ENCODE measurements at regions not wholly inside any gene's neighbourhood (a gene's known extent, or its start where the extent isn't known, plus 50 kb on each side); places are given as distances from the start of the nearest gene placed in this dataset.

DNA sequence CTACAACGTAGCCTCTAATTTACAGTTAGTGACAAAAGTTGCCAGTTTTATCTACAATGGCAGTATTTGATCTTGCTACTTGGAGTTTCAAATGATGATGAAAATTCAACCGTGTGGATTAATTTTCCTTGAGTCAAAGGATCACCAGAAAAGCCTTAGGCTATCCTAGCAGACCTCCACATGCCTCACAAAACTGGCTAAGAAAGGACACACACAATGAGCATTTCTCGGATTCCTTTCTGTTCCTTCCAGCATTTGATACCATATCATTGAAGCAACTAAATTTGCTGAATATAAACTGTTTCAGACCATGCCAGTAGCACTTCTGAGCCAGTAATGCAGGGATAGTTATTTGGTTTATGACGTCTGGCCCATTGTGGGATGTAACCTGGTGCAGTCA is 587.4 kb upstream of the MDFIC2 start:
- DNase-seq = no peak
- intact Hi-C loops (cut with DNase I) = no loop called here
- ATAC-seq (ENCODE audit: poor library complexity) = no peak

GRCh38 chr3:70890020-70890394 is 577.6 kb upstream of the MDFIC2 start:
- intact Hi-C loops (cut with DNase I) = no loop called here
- no peak for ATAC-seq (ENCODE audit: poor library complexity)

DNA sequence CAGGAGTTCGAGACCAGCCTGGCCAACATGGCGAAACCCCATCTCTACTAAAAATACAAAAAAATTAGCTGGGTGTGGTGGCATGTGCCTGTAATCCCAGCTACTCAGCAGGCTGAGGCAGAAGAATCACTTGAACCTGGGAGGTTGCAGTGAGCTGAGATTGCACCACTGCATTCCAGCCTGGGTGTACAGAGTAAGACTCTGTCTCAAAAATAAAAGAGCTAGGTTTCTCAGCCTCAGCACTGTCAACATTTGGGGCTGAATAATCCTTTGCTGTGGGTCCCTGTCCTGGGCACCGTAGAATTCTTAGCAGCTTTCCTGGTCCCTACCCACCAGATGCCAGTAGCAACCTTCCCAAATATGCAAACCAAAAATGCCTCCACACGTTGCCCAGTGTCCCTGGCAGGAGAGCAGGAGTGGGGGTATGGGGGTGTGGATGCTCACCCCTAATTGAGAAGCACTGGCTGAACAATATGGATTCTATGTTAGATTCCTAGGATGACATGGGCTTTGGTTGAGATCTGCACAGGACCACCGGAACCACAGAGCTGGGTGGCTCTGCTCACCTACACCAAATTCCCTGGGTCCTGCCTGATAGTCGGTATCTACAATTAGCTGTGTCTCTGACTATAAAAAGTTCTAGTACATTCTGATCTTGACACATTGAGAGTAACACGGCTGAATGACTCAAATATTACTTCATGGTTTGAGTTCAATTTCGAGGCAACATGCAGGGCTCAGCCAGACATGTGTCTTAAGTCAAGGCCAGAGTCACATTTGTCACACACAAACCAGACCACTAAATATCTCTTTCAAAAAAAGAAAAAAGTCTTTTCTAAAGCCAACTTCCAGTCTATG is 577.0 kb upstream of the MDFIC2 start:
- ATAC-seq (ENCODE audit: poor library complexity) (peak; percentile 68), DNase-seq (no peak)
- intact Hi-C loops (cut with DNase I) = no loop called here

More at GRCh38 chr3:70890020-70890394, 577.6 kb upstream of the MDFIC2 start:
- DNase-seq = no peak

DNA sequence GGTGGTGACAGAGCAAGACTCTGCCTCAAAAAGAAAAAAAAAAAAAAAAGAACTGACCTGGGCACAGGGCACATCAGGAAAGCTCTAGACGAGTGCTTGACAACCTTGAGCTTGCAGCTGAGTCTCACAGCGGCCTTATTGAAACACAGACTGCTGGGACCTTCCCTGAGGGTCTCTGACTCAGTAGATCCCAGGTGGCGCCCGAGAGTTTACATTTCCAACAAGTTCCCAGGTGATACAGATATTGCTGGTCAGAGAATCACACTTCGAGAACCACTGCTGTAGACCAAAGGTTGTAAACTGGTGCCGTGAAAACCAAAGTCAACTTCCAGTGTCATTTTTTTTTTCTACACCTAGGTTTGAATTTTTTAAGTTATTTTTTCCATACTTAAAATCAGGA is 573.2 kb upstream of the MDFIC2 start:
- DNase-seq = no peak
- ATAC-seq (ENCODE audit: poor library complexity) = no peak
- intact Hi-C loops (cut with DNase I) = no loop called here

GRCh38 chr3:70882104-70882503 is 569.7 kb upstream of the MDFIC2 start:
- ATAC-seq (ENCODE audit: poor library complexity) = no peak
- intact Hi-C loops (cut with DNase I) = no loop called here
- no peak for DNase-seq

DNA sequence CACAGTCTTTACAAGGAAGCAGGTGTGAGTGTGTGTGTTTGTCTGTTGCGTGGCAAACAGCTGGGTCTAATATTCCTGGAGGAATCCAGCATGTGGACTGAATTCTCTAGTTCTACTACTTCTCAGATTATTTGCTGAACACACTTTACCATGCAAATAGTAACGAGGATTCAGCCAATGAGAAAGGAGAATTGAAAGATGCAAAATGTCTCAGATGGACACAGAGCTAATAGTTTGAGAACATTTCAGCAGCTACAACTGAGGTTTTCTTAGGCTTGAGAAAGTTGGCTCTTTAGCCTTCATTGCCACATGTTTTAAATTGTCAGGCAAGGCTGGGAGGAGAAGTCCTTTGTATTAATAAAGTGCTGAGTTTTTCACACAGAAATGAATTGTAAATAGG is 568.0 kb upstream of the MDFIC2 start:
- intact Hi-C loops (cut with DNase I) = no loop called here
- no peak for ATAC-seq (ENCODE audit: poor library complexity)
- no peak for DNase-seq

- intact Hi-C loops (cut with DNase I) = no loop called here
- no peak for DNase-seq
- no peak for ATAC-seq (ENCODE audit: poor library complexity)
These were observed 563.7 kb upstream of the MDFIC2 start for GRCh38 chr3:70876154-70876553.

DNA sequence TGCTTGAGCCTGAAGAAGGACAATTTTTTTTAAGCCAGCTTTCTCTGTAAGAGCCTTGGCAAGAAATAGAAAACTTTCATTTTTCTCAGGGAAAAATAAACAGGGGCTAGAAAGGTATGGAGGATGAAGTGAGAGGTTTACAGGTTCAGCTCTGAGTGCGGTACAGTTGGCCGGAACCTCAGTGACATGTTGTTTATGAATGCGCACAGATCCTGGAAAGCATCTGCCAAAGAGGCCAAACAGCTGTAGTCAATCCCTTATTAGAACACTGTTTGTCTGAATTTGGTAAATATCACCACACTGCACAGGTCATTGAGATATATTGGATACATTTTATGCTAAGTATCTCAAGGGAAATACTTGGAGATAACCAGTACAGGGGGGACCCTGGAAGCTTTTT is 561.8 kb upstream of the MDFIC2 start:
- ATAC-seq (ENCODE audit: poor library complexity) (no peak), DNase-seq (no peak)
- intact Hi-C loops (cut with DNase I) = no loop called here

DNA sequence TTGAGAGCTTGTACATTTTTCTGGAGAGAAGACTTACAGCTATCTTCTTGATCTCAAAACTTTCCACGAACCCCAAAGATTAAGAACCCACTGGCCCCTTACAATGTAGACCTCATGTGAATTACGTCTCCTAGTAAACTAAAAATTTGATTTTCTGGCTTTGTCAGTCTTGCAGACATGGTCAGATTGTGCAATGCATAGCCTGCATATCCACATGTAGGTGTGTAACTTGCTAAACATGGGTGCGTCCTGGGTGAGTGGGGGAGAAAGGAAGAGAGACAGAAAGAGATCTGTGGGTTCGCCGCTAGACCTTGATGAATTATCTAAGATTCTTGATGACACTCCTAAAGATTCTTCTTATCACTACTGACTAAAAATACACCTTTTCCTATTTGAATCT is 561.2 kb upstream of the MDFIC2 start:
- intact Hi-C loops (cut with DNase I) = no loop called here
- ATAC-seq (ENCODE audit: poor library complexity) (no peak), DNase-seq (no peak)

GRCh38 chr3:70871909-70872656 is 559.6 kb upstream of the MDFIC2 start:
- intact Hi-C loops (cut with DNase I) = no loop called here
- no peak for DNase-seq
- peak; percentile 57 for ATAC-seq (ENCODE audit: poor library complexity)

DNA sequence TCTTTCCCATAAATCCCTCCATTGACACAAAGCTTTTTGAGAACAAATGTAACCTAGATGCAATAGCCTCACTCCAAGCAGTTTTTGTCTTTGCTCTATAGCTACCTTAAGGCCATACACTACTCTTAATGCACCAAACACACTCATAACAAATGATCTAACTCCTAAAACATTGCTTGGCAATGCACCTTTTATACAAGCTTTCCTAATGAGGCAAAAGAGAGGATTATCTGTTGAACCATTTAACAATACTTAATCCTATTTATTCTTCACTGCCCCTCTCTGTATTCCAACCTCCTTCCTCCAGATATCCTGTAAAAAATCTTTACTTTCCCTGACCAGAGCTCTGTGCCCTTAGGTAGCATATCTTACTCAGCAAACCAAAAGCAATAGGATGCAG is 558.1 kb upstream of the MDFIC2 start:
- intact Hi-C loops (cut with DNase I) = no loop called here
- ATAC-seq (ENCODE audit: poor library complexity) = no peak
- DNase-seq = no peak

DNA sequence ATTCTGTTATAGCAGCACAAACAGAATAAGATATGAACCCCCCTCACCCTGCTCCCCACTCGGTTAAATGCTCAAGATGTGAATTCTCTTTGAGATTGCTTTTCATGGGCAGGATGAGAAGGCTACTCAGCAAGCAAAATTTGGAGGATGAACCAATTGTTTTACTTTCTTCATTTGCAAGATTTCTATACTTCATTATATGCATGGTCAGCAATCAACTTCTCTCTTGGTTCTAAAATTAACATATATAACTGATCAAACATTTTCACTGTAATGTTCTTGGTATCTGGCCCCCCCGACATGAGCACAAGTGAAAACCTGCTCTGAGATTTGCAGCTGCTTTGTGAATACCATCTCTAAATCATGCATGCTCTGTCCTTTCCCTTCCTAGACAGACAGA is 556.1 kb upstream of the MDFIC2 start:
- ATAC-seq (ENCODE audit: poor library complexity) = no peak
- no peak for DNase-seq
- intact Hi-C loops (cut with DNase I) = no loop called here

DNA sequence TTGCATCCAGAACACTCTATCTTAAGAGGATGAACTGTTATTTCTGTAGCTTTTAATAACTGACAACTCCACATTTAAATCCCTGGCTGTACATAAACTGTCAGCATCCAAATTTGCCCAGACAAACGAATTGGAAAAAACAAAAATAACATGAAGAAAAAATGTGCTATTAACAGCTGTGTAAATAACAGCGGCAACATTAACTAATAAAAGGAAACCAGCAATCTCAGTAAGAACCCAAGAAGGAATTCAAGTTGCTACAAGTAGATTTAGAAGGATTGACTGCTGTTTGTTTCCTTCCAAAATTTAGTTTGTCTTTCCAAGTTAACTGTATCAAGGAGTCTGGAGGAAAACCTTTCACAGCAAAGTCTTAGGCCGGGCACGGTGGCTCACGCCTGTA is 550.6 kb upstream of the MDFIC2 start:
- intact Hi-C loops (cut with DNase I) = no loop called here
- ATAC-seq (ENCODE audit: poor library complexity) (peak; percentile 18), DNase-seq (no peak)

- no peak for DNase-seq
- peak; percentile 71 for ATAC-seq (ENCODE audit: poor library complexity)
- intact Hi-C loops (cut with DNase I) = no loop called here
These were observed 549.4 kb upstream of the MDFIC2 start for GRCh38 chr3:70861855-70862254.

DNA sequence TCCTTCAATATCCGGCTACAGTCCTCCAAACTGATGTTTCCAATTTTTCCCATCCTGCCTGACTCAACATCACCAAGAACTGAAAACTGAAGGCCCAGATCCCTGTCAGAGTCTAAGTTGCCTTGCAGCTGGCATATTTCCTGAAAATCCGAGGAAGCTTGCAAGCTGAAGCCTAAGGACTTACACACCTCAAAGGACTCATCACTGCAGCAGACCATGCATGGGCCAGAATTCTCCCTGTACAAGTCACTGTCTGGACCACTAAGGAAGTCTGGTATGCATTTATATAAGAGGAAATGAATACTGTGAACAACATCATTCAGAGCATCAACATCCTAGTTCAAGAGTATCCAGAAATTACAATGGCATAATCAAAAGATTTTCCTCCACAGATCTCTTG is 548.8 kb upstream of the MDFIC2 start:
- intact Hi-C loops (cut with DNase I) = no loop called here
- no peak for ATAC-seq (ENCODE audit: poor library complexity)
- DNase-seq = no peak

DNA sequence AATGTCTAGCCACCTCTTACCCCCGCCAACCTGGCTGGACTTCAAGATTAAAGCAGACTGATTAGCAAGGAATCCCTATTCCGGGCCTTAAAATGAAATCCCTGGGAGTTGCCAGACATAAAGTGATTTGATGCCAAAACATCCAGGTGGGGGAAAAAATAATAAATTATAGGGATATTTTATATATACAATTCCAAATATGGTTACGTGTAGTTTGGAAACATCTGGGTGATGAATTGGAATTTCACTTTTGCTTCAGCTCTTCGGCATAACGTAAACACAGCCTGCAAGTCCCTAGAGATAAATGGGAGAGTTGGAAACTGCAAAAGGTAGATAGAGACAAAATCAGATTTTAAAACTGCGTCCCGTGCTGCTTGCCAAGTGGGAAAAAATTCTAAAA is 545.5 kb upstream of the MDFIC2 start:
- no peak for ATAC-seq (ENCODE audit: poor library complexity)
- intact Hi-C loops (cut with DNase I) = no loop called here
- DNase-seq = no peak

DNA sequence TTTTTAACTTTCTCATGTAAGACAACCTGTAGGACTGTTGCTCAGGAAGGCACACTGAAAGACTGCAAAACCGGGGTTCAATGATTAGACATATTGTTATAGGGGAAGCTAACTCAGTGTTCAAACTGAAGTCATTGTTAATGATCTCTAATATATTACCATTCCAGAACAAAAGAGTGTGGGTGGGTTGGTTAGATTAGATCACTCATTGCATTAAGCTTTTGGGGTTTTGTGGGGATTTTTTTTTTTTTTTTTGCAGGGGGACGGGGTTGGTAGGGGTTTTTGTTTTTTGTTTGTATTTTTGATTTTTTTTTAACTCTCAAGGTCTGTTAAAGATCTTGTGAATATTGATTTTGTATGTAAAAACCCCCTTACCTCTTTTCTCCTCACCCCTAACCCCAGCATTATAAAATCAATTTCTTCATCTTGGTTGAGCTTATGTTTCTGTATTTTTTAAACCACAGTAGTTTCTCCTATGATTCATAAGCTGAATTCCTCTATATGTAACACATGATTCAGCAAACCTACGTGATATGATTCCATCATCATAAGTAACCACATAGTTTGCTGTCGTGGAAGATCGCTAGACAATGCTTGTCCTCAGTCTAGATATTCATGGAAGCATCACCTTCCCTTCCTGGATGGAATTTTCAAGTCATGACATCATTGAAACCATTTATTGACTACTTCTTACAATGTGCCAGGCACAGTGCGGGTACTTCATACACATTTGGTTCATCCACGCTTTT is 544.1 kb upstream of the MDFIC2 start:
- no peak for DNase-seq
- ATAC-seq (ENCODE audit: poor library complexity) = no peak
- intact Hi-C loops (cut with DNase I) = no loop called here

DNA sequence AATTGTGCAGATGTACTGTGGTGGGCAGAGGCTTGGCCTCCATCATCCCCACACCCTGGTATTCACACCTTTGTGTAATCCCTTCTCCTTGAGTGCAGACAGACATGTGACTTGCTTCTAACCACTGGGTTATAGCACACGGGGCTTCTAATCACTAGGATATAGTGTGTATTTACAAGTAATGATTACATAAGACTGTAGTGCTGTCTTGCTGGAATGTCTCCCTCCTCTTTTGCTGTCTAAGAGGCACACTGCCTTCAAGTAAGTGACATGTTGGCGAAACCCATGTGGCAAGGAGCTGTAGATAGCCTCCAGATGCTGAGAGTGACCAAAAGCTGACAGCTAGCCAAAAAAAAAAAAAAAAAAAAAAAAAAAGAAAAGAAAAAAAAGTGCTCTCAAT is 542.7 kb upstream of the MDFIC2 start:
- intact Hi-C loops (cut with DNase I) = no loop called here
- DNase-seq (no peak), ATAC-seq (ENCODE audit: poor library complexity) (no peak)

DNA sequence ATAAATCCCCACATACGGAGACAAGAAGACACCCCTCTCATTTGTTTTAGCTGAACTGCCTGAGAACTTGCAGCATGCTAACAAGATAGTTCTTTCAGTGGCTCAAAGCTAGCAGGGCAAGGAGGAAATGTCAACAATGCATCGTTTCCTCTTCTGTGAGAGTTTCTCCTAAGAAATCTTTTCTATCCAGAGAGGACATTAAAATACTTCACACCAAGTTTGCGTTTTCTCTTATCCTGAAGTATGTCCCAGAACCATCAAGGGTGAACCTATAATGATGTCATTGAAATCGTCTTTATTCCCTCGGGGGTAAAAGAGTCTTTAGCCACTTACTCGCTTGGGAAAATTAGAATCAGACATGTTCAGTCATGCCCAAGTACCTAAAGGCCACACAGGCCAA is 541.7 kb upstream of the MDFIC2 start:
- no peak for ATAC-seq (ENCODE audit: poor library complexity)
- intact Hi-C loops (cut with DNase I) = no loop called here
- no peak for DNase-seq

Data from Right ventricle myocardium superior (tissue), 1 donor.